K562 (cell line): ENCODE measurements at regions not wholly inside any gene's neighbourhood (a gene's known extent, or its start where the extent isn't known, plus 50 kb on each side); places are given as distances from the start of the nearest gene placed in this dataset.

ENCODE experiments used
- ATAC-seq: fragments of 200-7000 bp; cut with Tn5 transposase; 3 replicates; pipeline ENCODE4 v1.9.1; 2020; ENCODE audit warnings: moderate library complexity
- BruUV-seq: library from RNA; stranded (reverse); fragments of 400-500 nt; replicated peaks from 2 replicates; lab custom pipeline; 2021; lab: Mats Ljungman, UMichigan
- CTCF ChIA-PET: fragments of 300-600 bp; formaldehyde crosslinking; extraction: SDS; loops from one replicate; lab custom pipeline; 2021; ENCODE audit warnings: low intra/inter-chr PET ratio; lab: Yijun Ruan, JAX
- POLR2A ChIA-PET: fragments of 300-600, 350-650 bp; sonication (Branson Sonifier 250); formaldehyde crosslinking; extraction: SDS; loops from one replicate; lab custom pipeline; 2021; ENCODE audit warnings: antibody characterized with exemption, inconsistent platforms; lab: Yijun Ruan, JAX
- DNase-seq, 4 experiments: peaks; one replicate each; pipeline versions ENCODE4 v3.0.0 to v3.0.0-alpha.2; 2011 to 2018; ENCODE audit warnings: low spot score in 3 of 4, mixed read lengths in 3 of 4; ENCODE audit errors: extremely low read depth in 1 of 4
- FAIRE-seq: peaks from 2 replicates; lab custom pipeline; 2011; peaks lifted over from hg19 to GRCh38; lab: Jason Lieb, UNC
- H2AFZ ChIP-seq: 2 replicates; pipeline ENCODE4 v1.6.0; 2011; ENCODE audit warnings: low read depth, low read length, control low read depth, inconsistent platforms
- H3K27ac ChIP-seq: fragments of 200-600 bp; 3 replicates; pipeline ENCODE4 v1.8.0; 2011; ENCODE audit warnings: low read depth, mild to moderate bottlenecking, control low read depth, inconsistent platforms, low read length, moderate library complexity, mixed read lengths; ENCODE audit errors: extremely low read depth
- H3K27me3 ChIP-seq, 2 experiments: fragments of 300-600 bp in 1 of 2; 2 replicates in 1 of 2; 3 replicates in 1 of 2; pipeline versions ENCODE4 v1.6.0 to v1.8.0; 2011; ENCODE audit warnings: inconsistent platforms in 2 of 2, low read length in 2 of 2, mild to moderate bottlenecking in 1 of 2, mixed read lengths in 1 of 2, moderate library complexity in 1 of 2; ENCODE audit not compliant: control insufficient read depth in 2 of 2, insufficient read depth in 2 of 2
- H3K36me3 ChIP-seq: fragments of 300-600 bp; 3 replicates; pipeline ENCODE4 v1.8.0; 2011; ENCODE audit warnings: mild to moderate bottlenecking, low read length, inconsistent platforms; ENCODE audit not compliant: control insufficient read depth, insufficient read depth
- H3K4me1 ChIP-seq, 2 experiments: fragments of 200-600 bp in 1 of 2; replicated peaks in 1 of 2; 2 replicates in 1 of 2; 3 replicates in 1 of 2; pipeline versions ENCODE4 v1.5.1 to v1.8.0; 2011; ENCODE audit warnings: inconsistent platforms in 2 of 2, low read length in 2 of 2, mild to moderate bottlenecking in 1 of 2, mixed read lengths in 1 of 2, moderate library complexity in 1 of 2; ENCODE audit not compliant: control insufficient read depth in 2 of 2, insufficient read depth in 2 of 2
- H3K4me2 ChIP-seq: 2 replicates; pipeline ENCODE4 v1.6.1; 2011; ENCODE audit warnings: low read length, control low read depth, inconsistent platforms, mixed read lengths; ENCODE audit not compliant: insufficient read depth
- H3K4me3 ChIP-seq: fragments of 200-600 bp; sonication (generic), shearing (Covaris generic); 2 replicates; pipeline ENCODE4 v1.5.1; 2016; ENCODE audit warnings: control low read depth, inconsistent platforms
- H3K79me2 ChIP-seq: fragments of 200-600 bp; 3 replicates; pipeline ENCODE4 v1.8.0; 2011; ENCODE audit warnings: low read length, inconsistent platforms; ENCODE audit not compliant: control insufficient read depth, insufficient read depth
- H3K9ac ChIP-seq, 2 experiments: 2 replicates each; pipeline versions ENCODE4 v1.6.0 to v1.6.1; 2011; ENCODE audit warnings: low read depth in 2 of 2, low read length in 2 of 2, control low read depth in 1 of 2, inconsistent platforms in 1 of 2, mild to moderate bottlenecking in 1 of 2, mixed read lengths in 1 of 2; ENCODE audit not compliant: insufficient read depth in 1 of 2
- H3K9me1 ChIP-seq: one replicate; pipeline ENCODE4 v1.6.0; 2011; ENCODE audit warnings: inconsistent platforms, mild to moderate bottlenecking, low read length, moderate library complexity; ENCODE audit not compliant: control insufficient read depth, insufficient read depth
- H3K9me3 ChIP-seq: replicated peaks from 2 replicates; pipeline ENCODE4 v1.5.1; 2011; ENCODE audit warnings: low read depth, low read length, inconsistent platforms; ENCODE audit not compliant: control insufficient read depth, insufficient read depth
- H4K20me1 ChIP-seq: replicated peaks from 2 replicates; pipeline ENCODE4 v1.6.1; 2011; ENCODE audit warnings: low read length, inconsistent platforms, mixed read lengths; ENCODE audit not compliant: control insufficient read depth, insufficient read depth
- CEBPB ChIP-seq: fragments of 450-650 bp; IDR thresholded peaks from 2 replicates; pipeline ENCODE4 v1.6.1; 2016; ENCODE audit warnings: missing genetic modification characterization, missing compliant biosample characterization
- DEAF1 ChIP-seq: fragments of 450-650 bp; formaldehyde crosslinking; IDR thresholded peaks from 2 replicates; pipeline ENCODE4 v1.4.0; 2020; ENCODE audit warnings: mild to moderate bottlenecking, moderate library complexity
- FIP1L1 ChIP-seq: fragments of 200-400 bp; formaldehyde crosslinking; IDR thresholded peaks from 2 replicates; pipeline ENCODE4 v1.6.1; 2018; ENCODE audit warnings: mild to moderate bottlenecking, low read depth, low read length; ENCODE audit not compliant: poor library complexity, severe bottlenecking
- FOXK2 ChIP-seq, 2 experiments: fragments of 450-650 bp; IDR thresholded peaks in 1 of 2; conservative IDR thresholded peaks in 1 of 2; 2 replicates each; pipeline ENCODE4 v1.6.1; 2016; ENCODE audit warnings: low read depth in 2 of 2, mild to moderate bottlenecking in 1 of 2
- GABPB2 ChIP-seq: fragments of 250-450 bp; sonication (Bioruptor Pico); conservative IDR thresholded peaks from 2 replicates; pipeline ENCODE4 v1.5.1; 2021; ENCODE audit warnings: mild to moderate bottlenecking
- HMG20B ChIP-seq: fragments of 250-450 bp; sonication (Bioruptor Pico); IDR thresholded peaks from 2 replicates; pipeline ENCODE4 v1.5.0; 2021; ENCODE audit warnings: mild to moderate bottlenecking
- KLF10 ChIP-seq: fragments of 250-450 bp; sonication (Bioruptor Pico); IDR thresholded peaks from 2 replicates; pipeline ENCODE4 v1.6.1; 2021; ENCODE audit warnings: matching md5 sums
- MNT ChIP-seq, 2 experiments: fragments of 450-650 bp; conservative IDR thresholded peaks; 2 replicates each; pipeline ENCODE4 v1.6.1; 2017; ENCODE audit warnings: mild to moderate bottlenecking in 2 of 2, moderate library complexity in 2 of 2
- XRCC3 ChIP-seq: fragments of 450-650 bp; IDR thresholded peaks from 2 replicates; pipeline ENCODE4 v1.6.1; 2017; ENCODE audit warnings: mild to moderate bottlenecking, moderate library complexity
- ZNF140 ChIP-seq: fragments of 250-450 bp; sonication (Bioruptor Pico); IDR thresholded peaks from 2 replicates; pipeline ENCODE4 v1.8.0; 2021; ENCODE audit warnings: moderate library complexity, mild to moderate bottlenecking, inconsistent platforms
- ZNF436 ChIP-seq: fragments of 250-450, 450-650 bp; sonication (Bioruptor Pico); formaldehyde crosslinking; IDR thresholded peaks from 2 replicates; pipeline ENCODE4 v1.7.0; 2020; ENCODE audit warnings: mild to moderate bottlenecking
- ZNF561 ChIP-seq: fragments of 450-650 bp; formaldehyde crosslinking; conservative IDR thresholded peaks from 2 replicates; pipeline ENCODE4 v1.4.0; 2020; ENCODE audit warnings: mild to moderate bottlenecking, moderate library complexity
- ZNF76 ChIP-seq: fragments of 250-450 bp; sonication (Bioruptor Pico); IDR thresholded peaks from 2 replicates; pipeline ENCODE4 v1.4.0; 2020; ENCODE audit warnings: mild to moderate bottlenecking, moderate library complexity, borderline replicate concordance
- WGBS: fragments of 100-300 bp; shearing (Covaris generic); methylation state at CpG from one replicate; pipeline ENCODE4 v1.1.6; 2016; ENCODE audit warnings: low coverage, mixed read lengths; ENCODE audit not compliant: insufficient coverage; ENCODE audit errors: missing lambda C conversion rate; 5-methylcytosine and 5-hydroxymethylcytosine counted together
- in situ Hi-C: fragments of 300-500 bp; cut with MboI; formaldehyde crosslinking; loops from 4 replicates; pipeline ENCODE4 v1.15.0; 2018; ENCODE audit warnings: inconsistent platforms, mixed read lengths
- intact Hi-C: fragments of 100-400 bp; cut with micrococcal nuclease; formaldehyde crosslinking; loops from 2 replicates; pipeline ENCODE4 v1.14.2; 2022
- TF ChIP-seq, protein P1 (sequence below): fragments of 450-650 bp; IDR thresholded peaks from 2 replicates; pipeline ENCODE4 v1.6.1; 2017; ENCODE audit warnings: antibody characterized with exemption
- TF ChIP-seq, protein P2 (sequence below): fragments of 250-450 bp; sonication (Bioruptor Pico); IDR thresholded peaks from 2 replicates; pipeline ENCODE4 v1.8.0; 2021; ENCODE audit warnings: moderate library complexity, mild to moderate bottlenecking, inconsistent platforms

GRCh38 chr10:83945982-83946718 lies 193.2 kb upstream of the GHITM start:
- 0% methylated on average over 17 of the region's 17 CpGs for WGBS
- ChIA-PET POLR2A (interaction anchor here (0.6 to 0.7 kb wide), 2 partner anchors 32 to 150 kb away, joined by 3 read pairs; no protein-coding TSS in a partner anchor), CTCF (no interaction called here)
- H3K27me3 ChIP-seq = peaks cover 0 to 4% of the 10 kb centered on the region in 2 experiments; a peak in 1 of 5 replicates
- H3K4me3 ChIP-seq = no peak overlapping the region
- H3K9me3 ChIP-seq = no peaks in the 10 kb centered on the region
- H4K20me1 ChIP-seq = no peaks in the 10 kb centered on the region
- ATAC-seq = no peak
- TF ChIP-seq XRCC3 (no peak), HMG20B (CRISPR knock-in tag) (no peak), DEAF1 (no peak), ZNF561 (CRISPR knock-in tag) (no peak), KLF10 (CRISPR knock-in tag) (no peak), MNT (conservative IDR thresholded peaks at IDR 0.05) (no peak), FOXK2 (conservative IDR thresholded peaks at IDR 0.05 in 1 of 2, IDR thresholded peaks at IDR 0.05 in 1 of 2; ENCODE audit: low read depth in 2 of 2) (no peak), ZNF436 (CRISPR knock-in tag) (no peak), CEBPB (tag) (no peak), ZNF76 (no peak), GABPB2 (CRISPR knock-in tag) (no peak), FIP1L1 (no peak), ZNF140 (CRISPR knock-in tag) (no peak)
- TF ChIP-seq, protein P1, sequence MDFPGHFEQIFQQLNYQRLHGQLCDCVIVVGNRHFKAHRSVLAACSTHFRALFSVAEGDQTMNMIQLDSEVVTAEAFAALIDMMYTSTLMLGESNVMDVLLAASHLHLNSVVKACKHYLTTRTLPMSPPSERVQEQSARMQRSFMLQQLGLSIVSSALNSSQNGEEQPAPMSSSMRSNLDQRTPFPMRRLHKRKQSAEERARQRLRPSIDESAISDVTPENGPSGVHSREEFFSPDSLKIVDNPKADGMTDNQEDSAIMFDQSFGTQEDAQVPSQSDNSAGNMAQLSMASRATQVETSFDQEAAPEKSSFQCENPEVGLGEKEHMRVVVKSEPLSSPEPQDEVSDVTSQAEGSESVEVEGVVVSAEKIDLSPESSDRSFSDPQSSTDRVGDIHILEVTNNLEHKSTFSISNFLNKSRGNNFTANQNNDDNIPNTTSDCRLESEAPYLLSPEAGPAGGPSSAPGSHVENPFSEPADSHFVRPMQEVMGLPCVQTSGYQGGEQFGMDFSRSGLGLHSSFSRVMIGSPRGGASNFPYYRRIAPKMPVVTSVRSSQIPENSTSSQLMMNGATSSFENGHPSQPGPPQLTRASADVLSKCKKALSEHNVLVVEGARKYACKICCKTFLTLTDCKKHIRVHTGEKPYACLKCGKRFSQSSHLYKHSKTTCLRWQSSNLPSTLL = no peak
- TF ChIP-seq, protein P2, sequence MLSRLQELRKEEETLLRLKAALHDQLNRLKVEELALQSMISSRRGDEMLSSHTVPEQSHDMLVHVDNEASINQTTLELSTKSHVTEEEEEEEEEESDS = no peak
- H3K27ac ChIP-seq = no peak overlapping the region
- no peaks in the 10 kb centered on the region for H3K79me2 ChIP-seq
- no peak overlapping the region for H3K9ac ChIP-seq
- FAIRE-seq = no peak
- H3K9me1 ChIP-seq = no peaks in the 10 kb centered on the region
- H2AFZ ChIP-seq = no peak overlapping the region
- in situ Hi-C loops = no loop called here
- H3K4me1 ChIP-seq = no peaks in the 10 kb centered on the region
- no peak for DNase-seq
- intact Hi-C loops = no loop called here
- no peaks in the 10 kb centered on the region for H3K36me3 ChIP-seq
- no TSS peak for BruUV-seq
- H3K4me2 ChIP-seq = no peak overlapping the region
